Mammary epithelial cell (primary cell): ENCODE measurements at regions not wholly inside any gene's neighbourhood (a gene's known extent, or its start where the extent isn't known, plus 50 kb on each side); places are given as distances from the start of the nearest gene placed in this dataset.

Experiments
- EZH2 ChIP-seq: IDR thresholded peaks from 2 replicates; pipeline ENCODE4 v1.6.1; 2012; ENCODE audit warnings: low read length, inconsistent platforms, borderline replicate concordance
- TF ChIP-seq, protein P1 (sequence below), 2 donors: IDR thresholded peaks in 1 of 2; conservative IDR thresholded peaks in 1 of 2; 2 replicates each; pipeline ENCODE4 v1.5.1; 2011 to 2012; ENCODE audit warnings: inconsistent platforms in 2 of 2, low read length in 2 of 2, mild to moderate bottlenecking in 2 of 2, control low read depth in 1 of 2, low read depth in 1 of 2; ENCODE audit not compliant: insufficient read depth in 1 of 2; ENCODE audit errors: extremely low read depth in 1 of 2

DNA sequence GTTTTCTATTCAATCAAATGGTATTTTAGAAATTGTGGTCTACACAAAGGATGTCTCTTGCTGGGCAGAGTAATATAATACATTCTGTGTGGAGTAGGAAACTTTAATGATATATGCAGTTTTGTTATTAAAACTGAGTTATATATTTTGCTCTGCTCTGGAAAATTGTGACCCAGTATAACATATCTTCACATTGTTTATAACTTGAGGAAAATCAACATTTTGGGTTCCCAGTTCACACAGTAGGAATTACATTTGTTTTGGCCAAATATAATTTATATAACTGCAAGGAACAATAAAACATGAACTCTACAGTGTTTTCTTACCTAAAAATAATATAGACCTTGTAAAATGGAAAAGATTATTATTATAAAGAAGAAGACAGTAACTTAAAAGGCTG lies 372.4 kb downstream of the OSR1 start:
- TF ChIP-seq, protein P1, sequence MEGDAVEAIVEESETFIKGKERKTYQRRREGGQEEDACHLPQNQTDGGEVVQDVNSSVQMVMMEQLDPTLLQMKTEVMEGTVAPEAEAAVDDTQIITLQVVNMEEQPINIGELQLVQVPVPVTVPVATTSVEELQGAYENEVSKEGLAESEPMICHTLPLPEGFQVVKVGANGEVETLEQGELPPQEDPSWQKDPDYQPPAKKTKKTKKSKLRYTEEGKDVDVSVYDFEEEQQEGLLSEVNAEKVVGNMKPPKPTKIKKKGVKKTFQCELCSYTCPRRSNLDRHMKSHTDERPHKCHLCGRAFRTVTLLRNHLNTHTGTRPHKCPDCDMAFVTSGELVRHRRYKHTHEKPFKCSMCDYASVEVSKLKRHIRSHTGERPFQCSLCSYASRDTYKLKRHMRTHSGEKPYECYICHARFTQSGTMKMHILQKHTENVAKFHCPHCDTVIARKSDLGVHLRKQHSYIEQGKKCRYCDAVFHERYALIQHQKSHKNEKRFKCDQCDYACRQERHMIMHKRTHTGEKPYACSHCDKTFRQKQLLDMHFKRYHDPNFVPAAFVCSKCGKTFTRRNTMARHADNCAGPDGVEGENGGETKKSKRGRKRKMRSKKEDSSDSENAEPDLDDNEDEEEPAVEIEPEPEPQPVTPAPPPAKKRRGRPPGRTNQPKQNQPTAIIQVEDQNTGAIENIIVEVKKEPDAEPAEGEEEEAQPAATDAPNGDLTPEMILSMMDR (conservative IDR thresholded peaks at IDR 0.05 in 1 of 2, IDR thresholded peaks at IDR 0.05 in 1 of 2; ENCODE audit: extremely low read depth in 1 of 2, insufficient read depth in 1 of 2, low read depth in 1 of 2, low read length in 2 of 2), result no peak
- no peak for TF ChIP-seq EZH2
